H1 (cell line): ENCODE measurements at regions not wholly inside any gene's neighbourhood (a gene's known extent, or its start where the extent isn't known, plus 50 kb on each side); places are given as distances from the start of the nearest gene placed in this dataset.

Experiments
- CHD7 ChIP-seq: fragments of 300-600 bp; sonication (generic); IDR thresholded peaks from 2 replicates; pipeline ENCODE4 v1.7.1; 2012; ENCODE audit warnings: low read length, moderate library complexity, mild to moderate bottlenecking, inconsistent platforms; ENCODE audit not compliant: insufficient replicate concordance

GRCh38 chr12:77591959-77592743, 238.5 kb upstream of the NAV3 start (continued):
- no peak for TF ChIP-seq CHD7
